Gastrocnemius medialis (tissue), 4 donors: ENCODE measurements at regions not wholly inside any gene's neighbourhood (a gene's known extent, or its start where the extent isn't known, plus 50 kb on each side); places are given as distances from the start of the nearest gene placed in this dataset.

Experiments
- CTCF ChIP-seq, 5 experiments: fragments of 450-650 bp in 3 of 5; fragments of 200-600 bp in 2 of 5; sonication (generic) in 2 of 5; IDR thresholded peaks in 4 of 5; conservative IDR thresholded peaks in 1 of 5; 1 replicate in 4 of 5; 2 replicates in 1 of 5; pipeline ENCODE4 v1.5.1; 2016 to 2019; ENCODE audit warnings: antibody characterized with exemption in 5 of 5, mild to moderate bottlenecking in 3 of 5, moderate library complexity in 3 of 5
- POLR2A ChIP-seq, 2 donors: fragments of 450-650 bp; IDR thresholded peaks; one replicate each; pipeline ENCODE4 v1.6.1; 2017; ENCODE audit warnings: antibody characterized with exemption in 2 of 2, mild to moderate bottlenecking in 2 of 2, moderate library complexity in 2 of 2

- TF ChIP-seq POLR2A (IDR thresholded peaks at IDR 0.05) (no peak), CTCF (IDR thresholded peaks at IDR 0.05 in 4 of 5, conservative IDR thresholded peaks at IDR 0.05 in 1 of 5) (no peak)
Observed at GRCh38 chr3:156029208-156029607, 91.2 kb upstream of the KCNAB1 start.
